CD4-positive, alpha-beta T cell treated with Interleukin-1 beta for 1 hour (primary cell): ENCODE measurements at regions not wholly inside any gene's neighbourhood (a gene's known extent, or its start where the extent isn't known, plus 50 kb on each side); places are given as distances from the start of the nearest gene placed in this dataset.

Source experiments
- DNase-seq, 2 donors: peaks; one replicate each; pipeline ENCODE4 v3.0.0-alpha.2; 2020 to 2022

GRCh38 chr3:71891483-71891882 lies 106.5 kb upstream of the PROK2 start:
- DNase-seq = no peak

- no peak for DNase-seq
Measured at GRCh38 chr3:71890356-71890931, 105.5 kb upstream of the PROK2 start.

- no peak for DNase-seq
Measured at GRCh38 chr3:71887256-71887655, 102.3 kb upstream of the PROK2 start.

- no peak for DNase-seq
Measured at GRCh38 chr3:71885006-71885405, 100.1 kb upstream of the PROK2 start.

- DNase-seq = no peak
Measured at GRCh38 chr3:71881732-71882131, 96.8 kb upstream of the PROK2 start.

GRCh38 chr3:71881041-71881440 lies 96.1 kb upstream of the PROK2 start:
- DNase-seq = no peak

- DNase-seq = no peak
Measured at GRCh38 chr3:71879089-71879488, 94.1 kb upstream of the PROK2 start.

- no peak for DNase-seq
Measured at GRCh38 chr3:71876135-71877105, 91.5 kb upstream of the PROK2 start.

GRCh38 chr3:71875461-71875947 lies 90.6 kb upstream of the PROK2 start:
- peak; percentile 73 to 78 for DNase-seq

- DNase-seq = no peak
Measured at GRCh38 chr3:71874618-71875017, 89.7 kb upstream of the PROK2 start.

- DNase-seq = no peak
Measured at GRCh38 chr3:71873093-71873611, 88.2 kb upstream of the PROK2 start.

GRCh38 chr3:71872256-71872655 lies 87.3 kb upstream of the PROK2 start:
- no peak for DNase-seq

GRCh38 chr3:71870966-71871512 lies 86.1 kb upstream of the PROK2 start:
- no peak for DNase-seq

GRCh38 chr3:71868876-71869275 lies 83.9 kb upstream of the PROK2 start:
- no peak for DNase-seq

GRCh38 chr3:71865727-71866126 lies 80.8 kb upstream of the PROK2 start:
- no peak for DNase-seq

GRCh38 chr3:71863563-71864190 lies 78.7 kb upstream of the PROK2 start:
- no peak for DNase-seq

GRCh38 chr3:71862371-71863140 lies 77.6 kb upstream of the PROK2 start:
- DNase-seq = no peak

- DNase-seq = peak; percentile 26 to 67
Measured at GRCh38 chr3:71859123-71859519, 74.2 kb upstream of the PROK2 start.

- no peak for DNase-seq
Measured at GRCh38 chr3:71858503-71859122, 73.7 kb upstream of the PROK2 start.

GRCh38 chr3:71857956-71858355 lies 73.0 kb upstream of the PROK2 start:
- no peak for DNase-seq

- no peak for DNase-seq
Measured at GRCh38 chr3:71854706-71855105, 69.8 kb upstream of the PROK2 start.

- DNase-seq = no peak
Measured at GRCh38 chr3:71854096-71854495, 69.1 kb upstream of the PROK2 start.
